ENCODE measurements at regions not wholly inside any gene's neighbourhood (a gene's known extent, or its start where the extent isn't known, plus 50 kb on each side); places are given as distances from the start of the nearest gene placed in this dataset.

DNA sequence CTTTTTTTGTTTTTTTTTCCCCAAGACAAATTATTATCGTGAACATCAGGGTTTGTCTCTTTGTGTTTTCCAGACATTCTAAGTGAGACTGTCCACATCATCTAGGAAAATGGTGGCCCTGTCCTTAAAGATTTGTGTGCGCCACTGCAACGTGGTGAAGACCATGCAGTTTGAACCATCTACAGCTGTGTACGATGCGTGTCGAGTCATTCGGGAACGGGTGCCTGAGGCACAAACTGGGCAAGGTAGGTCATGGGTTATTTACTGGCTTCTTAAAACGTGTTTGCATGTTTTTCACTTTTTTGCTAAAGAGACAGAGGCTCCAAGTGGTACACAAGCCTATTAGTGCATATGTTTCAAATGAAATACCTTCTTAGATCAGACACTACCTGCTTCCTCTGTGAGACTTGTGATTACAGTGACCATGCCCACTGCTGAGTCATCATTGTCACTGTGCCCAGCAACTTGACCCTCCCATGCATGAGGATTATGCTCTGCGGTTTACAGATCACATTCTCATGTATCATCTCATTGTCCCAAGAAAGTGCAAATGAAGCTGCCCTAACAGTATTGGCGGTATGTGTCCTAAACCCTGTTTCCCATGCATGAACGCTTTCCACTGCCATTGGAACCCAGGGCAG is 395.2 kb upstream of the TPM1 start:
- peaks cover 11% of the 10 kb centered on the region for H3K4me1 ChIP-seq (replicated peaks; ENCODE audit: insufficient read depth)
- peak; percentile 81 to 85 for DNase-seq
- H3F3A ChIP-seq (ENCODE audit: insufficient read depth, low read depth): 0 out of 2 replicates have a peak, but pooled peaks cover 9% of the 10 kb centered on the region
- no peak overlapping the region for H3K4me3 ChIP-seq
- H3K79me2 ChIP-seq (ENCODE audit: low read depth): no peaks in the 10 kb centered on the region
- peak overlapping the region; percentile 35; the same call in 1 of the 2 replicates for H3K4me2 ChIP-seq
- H2AFZ ChIP-seq: no peak overlapping the region
- no peaks in the 10 kb centered on the region for H3K27me3 ChIP-seq (ENCODE audit: insufficient read depth, low read depth)
- BruUV-seq (replicated peaks): no TSS peak
- ChIA-PET CTCF (no interaction called here), POLR2A (ENCODE audit: unreplicated experiment) (interaction anchor here (0.7 kb wide), 1 partner anchor 544 kb away, joined by 3 read pairs; no protein-coding TSS in a partner anchor)
- intact Hi-C loops (cut with micrococcal nuclease; ENCODE audit: unreplicated experiment): loop anchor here (5.0 kb wide), 1 partner anchor 255 kb away; the partner anchor contains the start of gene TLN2
- TF ChIP-seq, protein P1, sequence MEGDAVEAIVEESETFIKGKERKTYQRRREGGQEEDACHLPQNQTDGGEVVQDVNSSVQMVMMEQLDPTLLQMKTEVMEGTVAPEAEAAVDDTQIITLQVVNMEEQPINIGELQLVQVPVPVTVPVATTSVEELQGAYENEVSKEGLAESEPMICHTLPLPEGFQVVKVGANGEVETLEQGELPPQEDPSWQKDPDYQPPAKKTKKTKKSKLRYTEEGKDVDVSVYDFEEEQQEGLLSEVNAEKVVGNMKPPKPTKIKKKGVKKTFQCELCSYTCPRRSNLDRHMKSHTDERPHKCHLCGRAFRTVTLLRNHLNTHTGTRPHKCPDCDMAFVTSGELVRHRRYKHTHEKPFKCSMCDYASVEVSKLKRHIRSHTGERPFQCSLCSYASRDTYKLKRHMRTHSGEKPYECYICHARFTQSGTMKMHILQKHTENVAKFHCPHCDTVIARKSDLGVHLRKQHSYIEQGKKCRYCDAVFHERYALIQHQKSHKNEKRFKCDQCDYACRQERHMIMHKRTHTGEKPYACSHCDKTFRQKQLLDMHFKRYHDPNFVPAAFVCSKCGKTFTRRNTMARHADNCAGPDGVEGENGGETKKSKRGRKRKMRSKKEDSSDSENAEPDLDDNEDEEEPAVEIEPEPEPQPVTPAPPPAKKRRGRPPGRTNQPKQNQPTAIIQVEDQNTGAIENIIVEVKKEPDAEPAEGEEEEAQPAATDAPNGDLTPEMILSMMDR (conservative IDR thresholded peaks at IDR 0.05): no peak
- TF ChIP-seq EZH2 (IDR thresholded peaks at IDR 0.05; ENCODE audit: low read depth): no peak
- H3K9me2 ChIP-seq (ENCODE audit: insufficient read depth): no peaks in the 10 kb centered on the region
- no peaks in the 10 kb centered on the region for H4K20me1 ChIP-seq (ENCODE audit: insufficient read depth)
- no peaks in the 10 kb centered on the region for H3K36me3 ChIP-seq (ENCODE audit: low read depth)
- H3K9me3 ChIP-seq (ENCODE audit: insufficient read depth, low read depth): no peaks in the 10 kb centered on the region
- no peak overlapping the region; the same call in 1 of the 2 replicates for H3K27ac ChIP-seq

DNA sequence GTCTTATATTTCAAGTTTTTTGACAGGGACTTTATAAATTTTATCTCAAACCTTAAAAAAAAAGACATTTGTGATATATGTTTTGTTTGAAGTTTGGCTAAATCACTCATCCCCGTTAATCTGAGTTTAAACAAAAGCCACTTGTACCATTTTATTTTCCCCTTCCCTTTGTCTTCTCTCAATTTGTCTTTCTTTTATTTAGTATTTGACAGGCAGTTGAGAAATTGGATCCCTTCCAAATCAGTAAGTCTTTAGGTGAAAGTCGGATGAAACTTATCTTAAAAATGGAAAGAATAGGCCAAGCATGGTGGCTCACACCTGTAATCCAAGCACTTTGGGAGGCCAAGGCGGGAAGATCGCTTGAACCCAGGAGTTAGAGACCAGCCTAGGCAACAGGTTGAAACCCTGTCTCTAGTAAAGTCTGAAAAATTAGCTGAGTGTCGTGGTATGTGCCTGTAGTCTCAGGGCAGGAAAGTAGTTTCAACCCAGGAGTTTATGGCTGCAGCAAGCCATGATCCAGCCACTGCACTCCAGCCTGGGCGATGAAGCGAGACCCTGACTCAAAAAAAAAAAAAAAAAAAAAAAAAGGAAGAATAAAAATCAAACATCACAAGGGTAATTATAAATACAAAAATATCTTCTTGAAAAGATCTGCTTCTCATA is 394.6 kb upstream of the TPM1 start:
- CTCF ChIA-PET: no interaction called here
- intact Hi-C loops (cut with micrococcal nuclease; ENCODE audit: unreplicated experiment): loop anchor here (5.0 kb wide), 1 partner anchor 256 kb away; the partner anchor contains the start of gene TLN2
- no TSS peak for BruUV-seq (replicated peaks)

DNA sequence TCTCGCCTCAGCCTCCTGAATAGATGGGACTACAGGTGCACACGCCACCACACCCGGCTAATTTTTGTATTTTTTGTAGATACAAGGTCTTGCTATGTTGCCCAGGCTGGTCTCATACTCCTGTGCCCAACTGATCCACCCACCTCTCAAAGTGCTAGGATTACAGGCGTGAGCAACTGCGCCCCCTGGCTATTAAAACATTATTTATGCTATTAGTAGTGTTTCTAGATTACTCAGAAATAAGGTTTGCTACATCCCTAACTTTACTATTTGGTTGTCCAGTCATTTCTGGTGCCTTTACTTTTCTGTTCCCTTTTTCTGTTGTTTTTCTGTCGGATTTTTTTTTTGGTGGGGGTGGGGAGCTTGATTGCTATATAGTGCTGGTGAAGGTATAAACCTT is 393.6 kb upstream of the TPM1 start:
- Histone ChIP-seq H3K4me2 (no peak overlapping the region), H3K79me2 (ENCODE audit: low read depth) (no peaks in the 10 kb centered on the region), H3K27ac (no peak overlapping the region), H3F3A (ENCODE audit: insufficient read depth, low read depth) (0 out of 2 replicates have a peak, but pooled peaks cover 9% of the 10 kb centered on the region), H3K4me3 (no peak overlapping the region), H4K20me1 (ENCODE audit: insufficient read depth) (no peaks in the 10 kb centered on the region), H2AFZ (no peak overlapping the region), H3K9me2 (ENCODE audit: insufficient read depth) (no peaks in the 10 kb centered on the region), H3K27me3 (ENCODE audit: insufficient read depth, low read depth) (no peaks in the 10 kb centered on the region), H3K4me1 (replicated peaks; ENCODE audit: insufficient read depth) (peaks cover 11% of the 10 kb centered on the region), H3K9me3 (ENCODE audit: insufficient read depth, low read depth) (peaks cover 2% of the 10 kb centered on the region; the same call in 1 of the 2 replicates), H3K36me3 (ENCODE audit: low read depth) (no peaks in the 10 kb centered on the region)
- TF ChIP-seq, protein P1 (conservative IDR thresholded peaks at IDR 0.05): peak; percentile 50; the same call in 1 of the 2 replicates
- no peak for TF ChIP-seq EZH2 (IDR thresholded peaks at IDR 0.05; ENCODE audit: low read depth)
- CTCF ChIA-PET: interaction anchor here (0.6 kb wide), 1 partner anchor 96 kb away, joined by 3 read pairs; no protein-coding TSS in a partner anchor
- no peak for DNase-seq
- POLR2A ChIA-PET (ENCODE audit: unreplicated experiment): no interaction called here
- intact Hi-C loops (cut with micrococcal nuclease; ENCODE audit: unreplicated experiment): loop anchor here (5.0 kb wide), 1 partner anchor 257 kb away; the partner anchor contains the start of gene TLN2
- no TSS peak for BruUV-seq (replicated peaks)

More for the DNA sequence above, 394.6 kb upstream of the TPM1 start:
- Histone ChIP-seq H3K9me3 (ENCODE audit: insufficient read depth, low read depth) (no peaks in the 10 kb centered on the region), H3K4me1 (replicated peaks; ENCODE audit: insufficient read depth) (peaks cover 11% of the 10 kb centered on the region), H3K36me3 (ENCODE audit: low read depth) (no peaks in the 10 kb centered on the region), H2AFZ (no peak overlapping the region), H4K20me1 (ENCODE audit: insufficient read depth) (no peaks in the 10 kb centered on the region), H3K27ac (no peak overlapping the region), H3K4me3 (no peak overlapping the region), H3K27me3 (ENCODE audit: insufficient read depth, low read depth) (no peaks in the 10 kb centered on the region), H3K79me2 (ENCODE audit: low read depth) (no peaks in the 10 kb centered on the region), H3K9me2 (ENCODE audit: insufficient read depth) (no peaks in the 10 kb centered on the region), H3K4me2 (peak overlapping the region; percentile 35; the same call in 1 of the 2 replicates), H3F3A (ENCODE audit: insufficient read depth, low read depth) (0 out of 2 replicates have a peak, but pooled peaks cover 9% of the 10 kb centered on the region)
- no peak for DNase-seq
- POLR2A ChIA-PET (ENCODE audit: unreplicated experiment): no interaction called here
- TF ChIP-seq EZH2 (IDR thresholded peaks at IDR 0.05; ENCODE audit: low read depth): no peak
- TF ChIP-seq, protein P1 (conservative IDR thresholded peaks at IDR 0.05): no peak
